Uterus (tissue), 2 donors: ENCODE measurements at regions not wholly inside any gene's neighbourhood (a gene's known extent, or its start where the extent isn't known, plus 50 kb on each side); places are given as distances from the start of the nearest gene placed in this dataset.

Experiments used
- CTCF ChIP-seq, 4 experiments: fragments of 200-600 bp in 2 of 4; fragments of 450-650 bp in 2 of 4; sonication (generic) in 2 of 4; IDR thresholded peaks; one replicate each; pipeline ENCODE4 v1.5.1; 2016 to 2019; ENCODE audit warnings: antibody characterized with exemption in 4 of 4, mild to moderate bottlenecking in 2 of 4, moderate library complexity in 1 of 4
- POLR2A ChIP-seq, 2 donors: fragments of 450-650 bp; IDR thresholded peaks; one replicate each; pipeline ENCODE4 v1.6.1; 2016; ENCODE audit warnings: antibody characterized with exemption in 2 of 2, mild to moderate bottlenecking in 1 of 2, moderate library complexity in 1 of 2

- TF ChIP-seq CTCF (IDR thresholded peaks at IDR 0.05) (no peak), POLR2A (IDR thresholded peaks at IDR 0.05) (no peak)
Measured at GRCh38 chr3:168909260-168909659, 754.3 kb downstream of the MECOM start.
